H1 (cell line): ENCODE measurements at regions not wholly inside any gene's neighbourhood (a gene's known extent, or its start where the extent isn't known, plus 50 kb on each side); places are given as distances from the start of the nearest gene placed in this dataset.

Experiments
- CTCF ChIA-PET: fragments of 300-600 bp; sonication (Branson Sonifier 250); formaldehyde crosslinking; loops from one replicate; lab custom pipeline; 2021; ENCODE audit not compliant: partially characterized antibody; lab: Charles Lee
- POLR2A ChIA-PET: fragments of 300-600 bp; sonication (Branson Sonifier 250); formaldehyde crosslinking; loops from one replicate; lab custom pipeline; 2021; ENCODE audit warnings: inconsistent platforms; ENCODE audit not compliant: partially characterized antibody; lab: Charles Lee
- DNase-seq, 2 experiments: peaks; one replicate each; pipeline versions ENCODE4 v3.0.0 to v3.0.0-alpha.2; 2010 to 2022; ENCODE audit warnings: low spot score in 2 of 2, low read depth in 1 of 2, mixed read lengths in 1 of 2
- FAIRE-seq: peaks from 2 replicates; lab custom pipeline; 2011; peaks lifted over from hg19 to GRCh38; lab: Jason Lieb, UNC
- H2AFZ ChIP-seq: 2 replicates; pipeline ENCODE4 v1.8.1; 2012; ENCODE audit warnings: low read length, inconsistent platforms
- H2AK5ac ChIP-seq: 2 replicates; pipeline ENCODE4 v1.6.1; 2013; ENCODE audit warnings: low read depth, low read length
- H2BK120ac ChIP-seq: replicated peaks from 2 replicates; pipeline ENCODE3; 2013; ENCODE audit warnings: low read depth, low read length, inconsistent platforms
- H2BK12ac ChIP-seq: 2 replicates; pipeline ENCODE4 v1.6.1; 2013; ENCODE audit warnings: low read depth, low read length
- H2BK15ac ChIP-seq: 2 replicates; pipeline ENCODE4 v1.6.1; 2013; ENCODE audit warnings: low read length
- H2BK20ac ChIP-seq: 2 replicates; pipeline ENCODE4 v1.6.1; 2013; ENCODE audit warnings: low read length
- H2BK5ac ChIP-seq: 2 replicates; pipeline ENCODE4 v1.6.1; 2013; ENCODE audit warnings: low read depth, low read length
- H3K14ac ChIP-seq: 2 replicates; pipeline ENCODE4 v1.6.1; 2013; ENCODE audit warnings: inconsistent platforms; ENCODE audit not compliant: insufficient read length
- H3K18ac ChIP-seq: 2 replicates; pipeline ENCODE4 v1.6.1; 2013; ENCODE audit warnings: low read length; ENCODE audit errors: extremely low read depth
- H3K23ac ChIP-seq: 2 replicates; pipeline ENCODE4 v1.6.1; 2013; ENCODE audit warnings: inconsistent platforms; ENCODE audit not compliant: insufficient read length
- H3K23me2 ChIP-seq: 2 replicates; pipeline ENCODE4 v1.6.1; 2013; ENCODE audit warnings: low read depth, low read length
- H3K27ac ChIP-seq: 2 replicates; pipeline ENCODE4 v1.6.1; 2011; ENCODE audit warnings: low read depth, low read length, inconsistent platforms
- H3K27me3 ChIP-seq, 4 experiments: replicated peaks in 1 of 4; 1 replicate in 1 of 4; 2 replicates in 3 of 4; pipeline versions ENCODE4 v1.6.1 to v1.8.1; 2011 to 2013; ENCODE audit warnings: low read length in 3 of 4, mild to moderate bottlenecking in 3 of 4, inconsistent platforms in 2 of 4, mixed read lengths in 2 of 4, moderate library complexity in 1 of 4; ENCODE audit not compliant: control insufficient read depth in 3 of 4, insufficient read depth in 3 of 4; ENCODE audit errors: extremely low read depth in 1 of 4
- H3K36me3 ChIP-seq, 4 experiments: 2 replicates each; pipeline versions ENCODE4 v1.6.1 to v1.8.1; 2011 to 2013; ENCODE audit warnings: mild to moderate bottlenecking in 4 of 4, low read length in 3 of 4, moderate library complexity in 2 of 4, control low read depth in 1 of 4, inconsistent platforms in 1 of 4; ENCODE audit not compliant: insufficient read depth in 4 of 4, control insufficient read depth in 2 of 4
- H3K4ac ChIP-seq: replicated peaks from 2 replicates; pipeline ENCODE3; 2013; ENCODE audit warnings: low read length, low read depth, mixed read lengths, inconsistent platforms; ENCODE audit not compliant: insufficient read length
- H3K4me1 ChIP-seq, 4 experiments: replicated peaks in 1 of 4; 1 replicate in 1 of 4; 2 replicates in 3 of 4; pipeline versions ENCODE4 v1.6.1 to v1.8.1; 2011 to 2013; ENCODE audit warnings: low read length in 3 of 4, inconsistent platforms in 2 of 4, mixed read lengths in 1 of 4; ENCODE audit not compliant: insufficient read depth in 4 of 4, control insufficient read depth in 3 of 4
- H3K4me2 ChIP-seq, 2 experiments: 2 replicates each; pipeline versions ENCODE4 v1.6.1 to v1.8.1; 2011 to 2013; ENCODE audit warnings: low read depth in 2 of 2, low read length in 2 of 2, control low read depth in 1 of 2, inconsistent platforms in 1 of 2, mild to moderate bottlenecking in 1 of 2; ENCODE audit not compliant: insufficient read depth in 1 of 2
- H3K4me3 ChIP-seq, 4 experiments: fragments of 200-600, 300-600 bp in 1 of 4; sonication (generic), shearing (Covaris generic), sonication (Bioruptor Twin) in 1 of 4; 2 replicates each; pipeline versions ENCODE4 v1.5.1 to v1.8.1; 2011 to 2016; ENCODE audit warnings: low read length in 4 of 4, low read depth in 3 of 4, control low read depth in 2 of 4, inconsistent platforms in 2 of 4, mild to moderate bottlenecking in 2 of 4, mixed read lengths in 1 of 4, moderate library complexity in 1 of 4; ENCODE audit not compliant: insufficient read depth in 2 of 4; ENCODE audit errors: extremely low read depth in 1 of 4
- H3K56ac ChIP-seq: replicated peaks from 2 replicates; pipeline ENCODE3; 2013; ENCODE audit warnings: low read depth, mild to moderate bottlenecking, mixed read lengths, low read length, inconsistent platforms; ENCODE audit not compliant: insufficient read length
- H3K79me1 ChIP-seq: 2 replicates; pipeline ENCODE4 v1.6.1; 2013; ENCODE audit warnings: low read depth, low read length, control low read depth
- H3K79me2 ChIP-seq, 2 experiments: 2 replicates each; pipeline versions ENCODE4 v1.6.1 to v1.8.1; 2012 to 2013; ENCODE audit warnings: low read length in 2 of 2, mild to moderate bottlenecking in 2 of 2, inconsistent platforms in 1 of 2; ENCODE audit not compliant: insufficient read depth in 2 of 2, control insufficient read depth in 1 of 2
- H3K9ac ChIP-seq, 4 experiments: replicated peaks in 1 of 4; 1 replicate in 1 of 4; 2 replicates in 3 of 4; pipeline versions ENCODE4 v1.6.1 to v1.8.1; 2011 to 2013; ENCODE audit warnings: low read depth in 3 of 4, low read length in 3 of 4, control low read depth in 2 of 4, mild to moderate bottlenecking in 2 of 4, moderate library complexity in 2 of 4, inconsistent platforms in 1 of 4; ENCODE audit errors: extremely low read depth in 1 of 4
- H3K9me3 ChIP-seq, 2 experiments: 2 replicates each; pipeline versions ENCODE4 v1.6.1 to v1.8.1; 2012 to 2013; ENCODE audit warnings: mild to moderate bottlenecking in 2 of 2, moderate library complexity in 2 of 2, control low read depth in 1 of 2, inconsistent platforms in 1 of 2, low read depth in 1 of 2, low read length in 1 of 2, mixed read lengths in 1 of 2; ENCODE audit not compliant: insufficient read depth in 2 of 2
- H4K20me1 ChIP-seq, 2 experiments: replicated peaks in 1 of 2; 2 replicates each; pipeline versions ENCODE3 to v1.8.1; 2011 to 2013; ENCODE audit warnings: inconsistent platforms in 2 of 2, low read length in 2 of 2, mild to moderate bottlenecking in 1 of 2; ENCODE audit not compliant: insufficient read depth in 2 of 2, control insufficient read depth in 1 of 2
- H4K5ac ChIP-seq: 2 replicates; pipeline ENCODE4 v1.6.1; 2013; ENCODE audit warnings: low read length, low read depth, mixed read lengths, inconsistent platforms; ENCODE audit not compliant: insufficient read length
- H4K8ac ChIP-seq: 2 replicates; pipeline ENCODE4 v1.8.0; 2013; ENCODE audit warnings: mild to moderate bottlenecking, moderate library complexity, low read length, inconsistent platforms; ENCODE audit not compliant: insufficient read depth; ENCODE audit errors: extremely low read depth
- H4K91ac ChIP-seq: replicated peaks from 2 replicates; pipeline ENCODE3; 2013; ENCODE audit warnings: low read length, mixed read lengths, inconsistent platforms; ENCODE audit not compliant: insufficient read length
- CEBPB ChIP-seq: IDR thresholded peaks from 2 replicates; pipeline ENCODE4 v1.6.1; 2012; ENCODE audit warnings: low read depth, low read length
- EP300 ChIP-seq, 2 experiments: IDR thresholded peaks; 1 replicate in 1 of 2; 2 replicates in 1 of 2; pipeline ENCODE4 v1.6.1; 2011 to 2012; ENCODE audit warnings: low read depth in 2 of 2, low read length in 2 of 2, mild to moderate bottlenecking in 2 of 2, borderline replicate concordance in 1 of 2, inconsistent platforms in 1 of 2, moderate library complexity in 1 of 2
- EZH2 ChIP-seq: fragments of 200-600 bp; sonication (generic); IDR thresholded peaks from 2 replicates; pipeline ENCODE4 v1.7.1; 2012; ENCODE audit warnings: low read depth, mild to moderate bottlenecking, moderate library complexity, low read length, inconsistent platforms; ENCODE audit not compliant: severe bottlenecking
- GABPA ChIP-seq: IDR thresholded peaks from 2 replicates; pipeline ENCODE4 v1.6.1; 2011; ENCODE audit warnings: mild to moderate bottlenecking, low read length, moderate library complexity, borderline replicate concordance; ENCODE audit not compliant: insufficient read depth
- GTF2F1 ChIP-seq: IDR thresholded peaks from 2 replicates; pipeline ENCODE4 v1.6.1; 2012; ENCODE audit warnings: low read depth, low read length, improper control_type of control experiment, borderline replicate concordance
- KDM5A ChIP-seq: fragments of 200-600 bp; IDR thresholded peaks from 2 replicates; pipeline ENCODE4 v1.7.1; 2012; ENCODE audit warnings: mild to moderate bottlenecking, low read length, inconsistent platforms, mixed read lengths
- POLR2A ChIP-seq, 2 experiments: IDR thresholded peaks; 1 replicate in 1 of 2; 2 replicates in 1 of 2; pipeline ENCODE4 v1.6.1; 2011; ENCODE audit warnings: low read depth in 2 of 2, low read length in 2 of 2, mild to moderate bottlenecking in 2 of 2; ENCODE audit errors: control extremely low read depth in 1 of 2
- SP4 ChIP-seq: IDR thresholded peaks from 2 replicates; pipeline ENCODE4 v1.6.1; 2012; ENCODE audit warnings: low read length, inconsistent platforms
- TBP ChIP-seq: IDR thresholded peaks from 2 replicates; pipeline ENCODE4 v1.6.1; 2011; ENCODE audit warnings: low read depth, low read length, improper control_type of control experiment
- WGBS, 2 experiments: shearing (Covaris generic) in 1 of 2; methylation state at CpG; one replicate each; pipeline versions ENCODE4 v1.1.6 to v1.1.7; 2013 to 2015; ENCODE audit warnings: low lambda C conversion rate in 2 of 2, mixed read lengths in 2 of 2, inconsistent platforms in 1 of 2, low coverage in 1 of 2, missing lambda C conversion rate in 1 of 2; ENCODE audit not compliant: insufficient replicate concordance in 2 of 2, insufficient coverage in 1 of 2, insufficient read length in 1 of 2; ENCODE audit errors: extremely low coverage in 1 of 2, missing lambda C conversion rate in 1 of 2; 5-methylcytosine and 5-hydroxymethylcytosine counted together
- TF ChIP-seq, protein P1 (sequence below): IDR thresholded peaks from 2 replicates; pipeline ENCODE4 v1.6.1; 2011; ENCODE audit warnings: low read depth, mild to moderate bottlenecking, low read length; ENCODE audit not compliant: insufficient read depth
- TF ChIP-seq, protein P2 (sequence below): IDR thresholded peaks from 2 replicates; pipeline ENCODE4 v1.6.1; 2011; ENCODE audit warnings: low read length, improper control_type of control experiment

DNA sequence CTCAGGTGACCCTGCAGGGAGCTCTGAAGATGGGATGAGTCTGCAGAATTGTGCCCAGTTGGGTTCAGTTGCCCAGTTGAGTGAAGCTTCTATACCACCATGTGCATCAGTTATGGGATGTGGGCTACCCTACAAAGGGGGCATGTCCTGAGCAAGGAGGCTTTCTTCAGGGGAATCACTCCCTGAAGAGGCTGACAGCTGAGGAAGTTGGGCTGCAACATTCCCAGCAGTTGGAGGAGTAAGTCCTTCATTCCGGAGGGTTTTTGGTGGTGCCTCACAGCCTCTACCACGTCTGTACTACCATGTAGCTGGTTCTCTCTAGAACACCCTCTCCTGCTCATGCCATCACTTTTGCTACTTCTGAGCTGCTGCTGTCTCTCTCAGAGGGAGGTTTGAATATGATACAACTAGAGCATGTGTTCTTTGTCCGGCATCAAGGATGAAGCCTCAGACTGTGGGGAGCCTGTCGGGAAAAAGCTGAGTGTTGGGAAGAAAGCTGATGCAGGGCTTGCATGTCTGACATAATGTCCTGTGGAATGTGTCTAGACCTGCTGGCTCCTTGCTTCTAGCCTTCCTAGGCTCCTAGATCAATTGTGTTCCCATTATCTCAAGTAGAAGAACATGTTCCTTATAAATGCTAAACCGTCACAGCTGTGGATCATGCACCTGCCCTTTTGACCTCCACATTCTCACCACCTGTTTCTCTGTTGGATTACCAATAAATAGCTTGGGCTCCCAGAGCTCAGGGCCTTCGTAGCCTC is 355.8 kb downstream of the CCSER2 start:
- CTCF ChIA-PET: interaction anchor here (0.8 to 2.7 kb wide), 7 partner anchors 8 to 142 kb away, joined by 3 to 14 read pairs (median 4); no protein-coding TSS in a partner anchor
- Histone ChIP-seq H4K5ac (no peak overlapping the region), H3K9me3 (peaks cover 5% of the 10 kb centered on the region in 2 experiments; a peak in 2 of 4 replicates), H3K23ac (no peak overlapping the region), H3K14ac (no peak overlapping the region), H3K4me1 (no peaks in the 10 kb centered on the region), H3K23me2 (no peaks in the 10 kb centered on the region), H3K4me2 (no peak overlapping the region), H3K4me3 (no peak overlapping the region), H2BK20ac (no peak overlapping the region), H2BK120ac (no peak overlapping the region), H3K27me3 (no peaks in the 10 kb centered on the region), H3K9ac (no peak overlapping the region), H3K27ac (no peak overlapping the region), H4K20me1 (no peaks in the 10 kb centered on the region), H2BK5ac (no peak overlapping the region), H2AFZ (no peak overlapping the region), H3K56ac (no peak overlapping the region), H2BK12ac (no peak overlapping the region), H3K18ac (no peak overlapping the region), H3K36me3 (no peaks in the 10 kb centered on the region), H2AK5ac (no peak overlapping the region), H2BK15ac (no peak overlapping the region), H4K91ac (no peak overlapping the region), H3K79me1 (no peaks in the 10 kb centered on the region), H4K8ac (no peak overlapping the region), H3K79me2 (no peaks in the 10 kb centered on the region), H3K4ac (no peak overlapping the region)
- FAIRE-seq (no peak), DNase-seq (no peak)
- POLR2A ChIA-PET: no interaction called here
- 90% methylated on average over 6 of the region's 6 CpGs; no CpG with 5 or more reads in 1 of the 2 experiments for WGBS, 2 experiments
- TF ChIP-seq, protein P1, sequence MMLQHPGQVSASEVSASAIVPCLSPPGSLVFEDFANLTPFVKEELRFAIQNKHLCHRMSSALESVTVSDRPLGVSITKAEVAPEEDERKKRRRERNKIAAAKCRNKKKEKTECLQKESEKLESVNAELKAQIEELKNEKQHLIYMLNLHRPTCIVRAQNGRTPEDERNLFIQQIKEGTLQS: no peak
- TF ChIP-seq, protein P2, sequence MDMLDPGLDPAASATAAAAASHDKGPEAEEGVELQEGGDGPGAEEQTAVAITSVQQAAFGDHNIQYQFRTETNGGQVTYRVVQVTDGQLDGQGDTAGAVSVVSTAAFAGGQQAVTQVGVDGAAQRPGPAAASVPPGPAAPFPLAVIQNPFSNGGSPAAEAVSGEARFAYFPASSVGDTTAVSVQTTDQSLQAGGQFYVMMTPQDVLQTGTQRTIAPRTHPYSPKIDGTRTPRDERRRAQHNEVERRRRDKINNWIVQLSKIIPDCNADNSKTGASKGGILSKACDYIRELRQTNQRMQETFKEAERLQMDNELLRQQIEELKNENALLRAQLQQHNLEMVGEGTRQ: no peak
- TF ChIP-seq GTF2F1 (no peak), POLR2A (IDR thresholded peaks at IDR 0.05; ENCODE audit: control extremely low read depth in 1 of 2, low read depth in 2 of 2, low read length in 2 of 2) (no peak), EZH2 (no peak), KDM5A (no peak), SP4 (no peak), EP300 (IDR thresholded peaks at IDR 0.05; ENCODE audit: borderline replicate concordance in 1 of 2, low read depth in 2 of 2, low read length in 2 of 2) (no peak), CEBPB (no peak), TBP (no peak), GABPA (no peak)
